HG03103 (cell line): ENCODE measurements at regions not wholly inside any gene's neighbourhood (a gene's known extent, or its start where the extent isn't known, plus 50 kb on each side); places are given as distances from the start of the nearest gene placed in this dataset.

Source experiments
- ATAC-seq: cut with Tn5 transposase; IDR thresholded peaks from one replicate; pipeline ENCODE4 v1.9.1; 2021; ENCODE audit warnings: low read depth; ENCODE audit not compliant: unreplicated experiment

- no peak for ATAC-seq
These were observed 349.5 kb upstream of the CPXCR1 start for GRCh38 chrX:88397551-88397950.

- no peak for ATAC-seq
These were observed 331.0 kb upstream of the CPXCR1 start for GRCh38 chrX:88416002-88416401.

GRCh38 chrX:88416965-88417364 lies 330.1 kb upstream of the CPXCR1 start:
- ATAC-seq = no peak

- ATAC-seq = no peak
These were observed 323.0 kb upstream of the CPXCR1 start for GRCh38 chrX:88424071-88424470.

GRCh38 chrX:88424541-88424940 lies 322.5 kb upstream of the CPXCR1 start:
- no peak for ATAC-seq

GRCh38 chrX:88425739-88426138 lies 321.3 kb upstream of the CPXCR1 start:
- no peak for ATAC-seq

- no peak for ATAC-seq
These were observed 309.5 kb upstream of the CPXCR1 start for GRCh38 chrX:88437563-88437962.

- no peak for ATAC-seq
These were observed 308.8 kb upstream of the CPXCR1 start for GRCh38 chrX:88438209-88438608.

- ATAC-seq = no peak
These were observed 307.1 kb upstream of the CPXCR1 start for GRCh38 chrX:88439935-88440334.
